ENCODE measurements at regions not wholly inside any gene's neighbourhood (a gene's known extent, or its start where the extent isn't known, plus 50 kb on each side); places are given as distances from the start of the nearest gene placed in this dataset.

DNA sequence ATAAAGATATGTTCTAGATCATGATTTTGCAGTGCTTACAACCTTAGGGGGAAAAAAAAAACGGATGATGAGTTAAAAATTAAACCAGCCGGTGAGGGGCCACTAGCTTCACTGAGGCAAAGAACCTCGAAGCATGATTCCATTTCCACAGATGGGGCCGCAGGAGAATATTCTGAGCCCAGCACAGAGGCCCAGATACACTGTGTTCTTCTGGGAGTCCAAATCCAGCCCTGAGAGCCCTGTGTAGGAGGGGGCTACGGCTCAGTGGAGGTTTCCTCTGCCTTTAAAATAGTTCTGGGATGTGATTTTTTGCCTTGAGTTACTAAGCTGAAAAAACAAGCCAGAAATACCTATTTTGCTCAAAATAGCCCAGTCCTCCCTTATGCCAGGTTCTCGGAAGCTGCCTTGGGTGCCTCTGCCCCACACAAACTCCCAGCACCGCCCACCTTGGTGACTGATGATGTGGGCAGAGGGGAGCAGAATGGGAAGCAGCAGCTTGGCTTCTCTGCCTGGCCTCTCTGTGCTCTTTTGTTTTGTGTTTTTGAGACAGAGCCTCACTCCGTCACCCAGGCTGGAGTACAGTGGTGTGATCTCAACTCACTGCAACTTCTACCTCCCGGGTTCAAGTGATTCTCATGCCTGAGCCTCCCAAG is 105.4 kb upstream of the BCL2L14 start:
- no peak overlapping the region for H3K4me3 Mint-ChIP-seq
- no peak overlapping the region for H3K27ac Mint-ChIP-seq
- H3K27me3 Mint-ChIP-seq, result peaks cover 0 to 12% of the 10 kb centered on the region in 2 donors
- DNase-seq (no peak), ATAC-seq (replicated peaks) (no peak)
- H3K9me3 Mint-ChIP-seq, result no peaks in the 10 kb centered on the region
- peaks cover 0 to 7% of the 10 kb centered on the region in 2 donors for H3K4me1 Mint-ChIP-seq (ENCODE audit: low read depth in 2 of 2)
- no peaks in the 10 kb centered on the region for H3K36me3 Mint-ChIP-seq (ENCODE audit: insufficient read depth)

DNA sequence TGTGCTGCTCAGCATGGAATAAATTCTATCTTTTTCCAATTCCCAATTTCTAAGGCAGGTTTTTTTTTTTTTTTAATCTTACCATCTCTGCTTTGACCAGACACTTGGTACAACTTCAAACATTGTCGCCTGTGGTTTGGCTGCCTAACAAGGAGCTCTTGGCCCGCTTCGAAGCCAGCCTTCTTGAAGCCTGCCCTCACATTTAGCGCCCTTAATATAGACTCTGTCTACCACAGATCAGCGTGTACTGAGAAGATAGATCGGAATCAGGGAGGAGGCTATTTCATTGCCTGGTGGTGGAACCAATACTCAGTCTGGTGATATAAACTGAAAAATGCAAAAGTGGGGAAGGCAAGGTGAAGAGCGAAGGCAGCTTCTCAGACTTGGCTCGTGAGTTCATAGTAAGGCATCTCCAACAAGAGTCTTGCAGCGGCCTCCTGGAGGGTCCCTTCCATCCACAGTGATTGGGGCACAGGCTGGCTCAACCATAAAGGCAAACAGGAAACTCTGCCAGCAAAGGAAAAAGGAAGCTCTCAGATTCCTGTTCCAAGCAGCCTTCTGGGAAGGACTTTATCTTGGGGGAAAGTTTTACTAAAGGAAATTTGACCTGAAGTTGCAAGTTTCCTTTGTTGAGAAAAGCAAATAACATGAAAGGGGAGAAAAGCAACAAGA is 103.2 kb upstream of the BCL2L14 start:
- H3K36me3 Mint-ChIP-seq (ENCODE audit: insufficient read depth), result no peaks in the 10 kb centered on the region
- peaks cover 0 to 7% of the 10 kb centered on the region in 2 donors for H3K4me1 Mint-ChIP-seq (ENCODE audit: low read depth in 2 of 2)
- H3K27me3 Mint-ChIP-seq, result peaks cover 8 to 17% of the 10 kb centered on the region in 2 donors
- H3K27ac Mint-ChIP-seq, result peak overlapping the region; percentile 21 to 29
- ATAC-seq (replicated peaks) (no peak), DNase-seq (no peak)
- H3K9me3 Mint-ChIP-seq, result no peaks in the 10 kb centered on the region
- H3K4me3 Mint-ChIP-seq, result no peak overlapping the region

DNA sequence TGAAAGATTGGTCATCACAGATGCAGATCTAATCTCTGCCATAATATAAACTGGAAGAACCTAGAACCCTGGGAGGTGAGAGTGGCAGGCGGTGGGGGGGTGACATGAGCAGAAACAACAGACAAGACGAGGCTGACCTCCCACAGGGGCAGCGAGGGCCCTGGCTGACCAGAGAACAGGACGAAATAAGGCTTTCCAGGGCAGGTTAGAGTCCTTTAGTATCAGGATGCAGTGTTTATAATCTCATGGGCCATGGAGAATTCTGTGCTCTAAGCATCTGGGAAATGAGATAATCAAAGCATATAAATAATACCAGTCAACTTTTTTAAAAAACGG is 102.7 kb upstream of the BCL2L14 start:
- Mint-ChIP-seq H3K9me3 (no peaks in the 10 kb centered on the region), H3K36me3 (ENCODE audit: insufficient read depth) (no peaks in the 10 kb centered on the region), H3K4me3 (no peak overlapping the region), H3K27me3 (peaks cover 8 to 17% of the 10 kb centered on the region in 2 donors), H3K27ac (no peak overlapping the region), H3K4me1 (ENCODE audit: low read depth in 2 of 2) (peaks cover 0 to 7% of the 10 kb centered on the region in 2 donors)
- ATAC-seq (replicated peaks) (no peak), DNase-seq (no peak)

DNA sequence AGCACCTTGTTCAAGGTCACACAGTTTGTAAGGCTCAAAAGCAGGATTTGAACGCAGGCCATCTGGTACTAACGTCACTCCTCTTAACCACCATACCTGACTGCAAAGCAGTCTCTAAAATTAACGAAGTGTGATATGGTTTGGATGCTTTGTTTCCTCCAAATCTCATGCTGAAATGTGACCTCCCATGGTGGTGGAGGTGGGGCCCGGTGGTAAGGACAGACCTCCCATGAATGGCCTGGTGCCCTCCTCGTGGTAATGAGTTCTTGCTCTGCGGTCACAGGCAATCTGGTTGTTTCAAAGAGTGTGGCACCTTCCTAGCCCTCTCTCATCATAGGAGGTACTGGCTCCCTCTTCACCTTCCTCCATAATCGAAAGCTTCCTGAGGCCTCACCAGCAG is 102.2 kb upstream of the BCL2L14 start:
- Mint-ChIP-seq H3K4me3 (no peak overlapping the region), H3K9me3 (no peaks in the 10 kb centered on the region), H3K27me3 (peaks cover 8 to 17% of the 10 kb centered on the region in 2 donors), H3K36me3 (ENCODE audit: insufficient read depth) (no peaks in the 10 kb centered on the region), H3K27ac (no peak overlapping the region), H3K4me1 (ENCODE audit: low read depth in 2 of 2) (peaks cover 0 to 7% of the 10 kb centered on the region in 2 donors)
- ATAC-seq (replicated peaks) (no peak), DNase-seq (no peak)

DNA sequence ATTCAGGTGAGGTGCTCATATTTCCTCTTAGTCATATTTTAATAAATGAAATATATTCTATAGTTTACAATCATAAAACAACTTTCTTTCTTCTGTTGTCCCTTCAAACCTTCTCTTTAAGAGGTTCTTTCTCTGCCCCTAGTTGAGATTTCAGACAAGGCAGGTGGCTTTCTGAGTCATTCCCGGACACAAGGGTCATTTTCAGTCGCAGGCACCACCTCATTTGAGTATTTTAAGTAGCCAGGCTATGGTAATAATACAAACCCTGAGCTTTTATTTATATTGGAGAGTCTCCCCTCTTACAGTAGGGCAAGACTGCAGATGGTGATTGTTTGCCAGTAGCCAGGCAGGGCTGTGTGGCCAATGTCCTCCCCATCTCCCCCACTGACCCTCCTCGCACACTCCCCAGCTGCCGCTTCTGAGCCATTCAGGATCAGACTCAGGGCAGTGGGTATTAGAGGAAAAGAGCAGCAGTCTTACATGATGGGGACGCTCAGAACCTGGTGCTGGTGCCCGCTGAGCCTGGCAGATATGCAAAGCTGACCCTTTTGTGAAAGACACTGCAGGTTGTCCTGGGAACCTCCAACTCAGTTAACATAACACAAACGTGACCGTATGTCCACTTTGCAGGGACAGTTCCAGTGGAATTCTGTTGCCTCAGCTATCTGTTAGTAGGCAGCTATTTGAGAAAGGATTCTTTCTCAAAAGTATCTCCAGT is 101.1 kb upstream of the BCL2L14 start:
- Mint-ChIP-seq H3K9me3 (no peaks in the 10 kb centered on the region), H3K27me3 (peaks cover 17% of the 10 kb centered on the region in 2 donors), H3K36me3 (ENCODE audit: insufficient read depth) (no peaks in the 10 kb centered on the region), H3K4me1 (ENCODE audit: low read depth in 2 of 2) (peaks cover 0 to 11% of the 10 kb centered on the region in 2 donors), H3K27ac (no peak overlapping the region), H3K4me3 (no peak overlapping the region)
- no peak for DNase-seq
- ATAC-seq (replicated peaks), result no peak

DNA sequence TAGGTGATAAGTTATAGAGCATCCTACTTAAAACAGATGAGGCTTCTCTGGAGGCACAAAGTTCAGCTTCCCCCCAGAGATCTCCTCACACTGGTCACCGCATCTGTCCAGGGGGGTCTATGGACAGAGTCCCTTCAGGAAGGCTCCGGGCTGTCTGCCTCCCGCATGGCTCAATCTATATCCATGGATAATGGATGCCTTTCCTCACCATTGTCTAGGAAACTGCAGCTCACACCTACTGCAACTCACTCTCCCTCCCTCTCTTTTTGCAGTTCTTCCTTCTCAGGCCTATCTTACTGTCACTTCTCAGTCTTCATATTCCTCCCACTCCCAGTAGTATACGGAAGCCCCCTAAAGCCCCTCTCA is 100.6 kb upstream of the BCL2L14 start:
- peak overlapping the region in 1 of 2 donors; percentile 13 for H3K27ac Mint-ChIP-seq
- no peaks in the 10 kb centered on the region for H3K36me3 Mint-ChIP-seq (ENCODE audit: insufficient read depth)
- H3K9me3 Mint-ChIP-seq, result no peaks in the 10 kb centered on the region

DNA sequence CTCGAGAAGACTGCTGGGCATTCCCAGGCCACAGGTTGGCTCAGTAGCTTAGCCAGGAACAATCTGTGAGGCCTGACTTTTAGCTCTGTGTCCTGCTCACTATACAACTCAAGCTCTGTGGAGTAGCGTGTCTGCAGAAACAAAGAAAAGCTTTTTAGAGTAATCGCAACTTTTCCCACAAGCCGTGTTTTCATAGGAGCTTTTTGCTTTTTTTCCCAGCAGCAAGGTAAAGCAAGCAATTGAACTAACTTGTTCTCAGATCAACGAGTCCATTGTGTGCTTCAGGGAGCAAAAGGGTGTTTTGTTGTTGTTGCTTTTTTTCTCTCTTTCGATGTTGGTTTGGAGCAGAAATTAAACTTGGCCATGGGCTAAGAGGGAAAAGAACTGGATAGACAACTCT is 97.3 kb upstream of the BCL2L14 start:
- peaks cover 5 to 9% of the 10 kb centered on the region in 2 donors for H3K4me1 Mint-ChIP-seq (ENCODE audit: low read depth in 2 of 2)
- no peak overlapping the region for H3K4me3 Mint-ChIP-seq
- ATAC-seq (replicated peaks) (no peak), DNase-seq (no peak)
- no peaks in the 10 kb centered on the region for H3K9me3 Mint-ChIP-seq
- peaks cover 10 to 17% of the 10 kb centered on the region in 2 donors for H3K27me3 Mint-ChIP-seq
- H3K27ac Mint-ChIP-seq, result no peak overlapping the region
- no peaks in the 10 kb centered on the region for H3K36me3 Mint-ChIP-seq (ENCODE audit: insufficient read depth)

More for the DNA sequence above, 100.6 kb upstream of the BCL2L14 start:
- peaks cover 17% of the 10 kb centered on the region in 2 donors for H3K27me3 Mint-ChIP-seq
- H3K4me1 Mint-ChIP-seq (ENCODE audit: low read depth in 2 of 2), result peaks cover 0 to 11% of the 10 kb centered on the region in 2 donors
- DNase-seq, result no peak
- no peak for ATAC-seq (replicated peaks)
- H3K4me3 Mint-ChIP-seq, result no peak overlapping the region

DNA sequence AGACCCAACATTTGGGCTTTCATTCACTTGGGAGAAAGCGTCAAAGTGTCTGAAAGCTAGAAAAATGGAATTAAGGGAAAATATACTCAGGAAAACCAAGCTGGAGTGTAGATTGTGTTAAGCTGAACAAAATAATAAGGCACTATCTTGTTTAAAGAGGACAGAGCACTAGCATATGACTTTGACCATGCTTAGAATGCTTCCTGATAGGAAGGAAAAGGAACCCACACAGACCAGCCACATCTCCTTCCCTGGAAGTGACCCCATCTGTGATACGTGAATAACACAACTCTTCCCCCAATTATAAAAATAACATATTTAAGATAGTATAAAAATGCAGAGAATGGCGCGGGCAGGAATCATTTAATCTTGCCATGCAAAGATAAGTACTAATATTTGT is 94.7 kb upstream of the BCL2L14 start:
- H3K36me3 Mint-ChIP-seq (ENCODE audit: insufficient read depth), result no peaks in the 10 kb centered on the region
- DNase-seq (no peak), ATAC-seq (replicated peaks) (no peak)
- H3K9me3 Mint-ChIP-seq, result no peaks in the 10 kb centered on the region
- H3K4me1 Mint-ChIP-seq (ENCODE audit: low read depth in 2 of 2), result peaks cover 15 to 18% of the 10 kb centered on the region in 2 donors
- no peak overlapping the region for H3K4me3 Mint-ChIP-seq
- H3K27me3 Mint-ChIP-seq, result peaks cover 0 to 11% of the 10 kb centered on the region in 2 donors
- no peak overlapping the region for H3K27ac Mint-ChIP-seq

DNA sequence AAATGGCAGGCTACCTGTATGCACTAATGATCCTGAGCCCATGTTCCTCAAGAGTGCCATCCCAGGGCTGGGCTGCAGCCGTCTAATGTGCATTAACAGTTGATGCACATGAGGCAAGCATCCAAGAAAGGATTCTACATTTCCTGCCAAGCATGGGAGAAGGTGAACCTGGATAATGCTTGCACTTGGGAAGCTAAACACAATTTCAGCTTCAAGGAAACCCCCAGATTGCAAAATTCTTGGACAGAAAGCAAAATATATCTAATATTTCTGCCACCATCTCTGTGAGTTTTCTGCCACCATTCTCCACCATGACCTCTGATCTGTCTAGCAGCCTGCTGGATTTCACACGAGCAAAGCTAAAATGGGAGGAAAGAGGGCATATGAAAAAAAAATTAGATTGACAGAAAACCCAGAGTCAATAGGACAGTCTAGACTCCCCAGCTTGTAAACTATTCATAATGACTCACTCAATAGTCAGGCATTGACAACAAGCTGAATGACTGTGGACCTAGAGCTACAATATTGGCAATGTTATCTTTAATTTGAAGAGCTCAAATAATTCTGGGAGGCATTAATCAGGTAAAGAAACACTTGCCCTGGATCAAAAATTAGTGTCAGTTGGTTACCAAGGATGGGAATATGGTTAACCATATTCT is 91.9 kb upstream of the BCL2L14 start:
- H3K27me3 Mint-ChIP-seq, result peaks cover 0 to 5% of the 10 kb centered on the region in 2 donors
- H3K4me1 Mint-ChIP-seq (ENCODE audit: low read depth in 2 of 2), result peaks cover 38% of the 10 kb centered on the region in 2 donors
- DNase-seq (no peak), ATAC-seq (replicated peaks) (no peak)
- H3K36me3 Mint-ChIP-seq (ENCODE audit: insufficient read depth), result no peaks in the 10 kb centered on the region
- no peak overlapping the region for H3K4me3 Mint-ChIP-seq
- peak overlapping the region; percentile 87 to 89 for H3K27ac Mint-ChIP-seq
- H3K9me3 Mint-ChIP-seq, result no peaks in the 10 kb centered on the region

DNA sequence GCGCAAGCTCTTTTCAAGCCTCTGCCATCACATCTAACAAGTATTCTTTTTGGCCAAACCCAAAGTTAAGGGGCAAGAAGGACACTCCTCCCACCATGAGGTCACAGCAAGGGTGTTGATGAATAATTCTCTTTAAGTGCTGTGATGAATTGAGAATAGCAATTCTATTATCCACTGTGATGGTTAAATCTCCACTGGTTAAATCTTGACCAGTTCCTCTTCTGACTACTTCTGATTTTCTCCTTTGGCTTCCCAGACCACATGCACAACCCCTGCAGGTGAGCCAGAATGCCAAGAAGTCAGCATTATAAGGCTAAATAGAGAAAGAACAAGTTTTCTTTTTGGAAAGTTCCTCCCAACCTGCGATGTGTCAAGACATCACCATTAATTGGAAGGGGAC is 90.6 kb upstream of the BCL2L14 start:
- no peaks in the 10 kb centered on the region for H3K27me3 Mint-ChIP-seq

DNA sequence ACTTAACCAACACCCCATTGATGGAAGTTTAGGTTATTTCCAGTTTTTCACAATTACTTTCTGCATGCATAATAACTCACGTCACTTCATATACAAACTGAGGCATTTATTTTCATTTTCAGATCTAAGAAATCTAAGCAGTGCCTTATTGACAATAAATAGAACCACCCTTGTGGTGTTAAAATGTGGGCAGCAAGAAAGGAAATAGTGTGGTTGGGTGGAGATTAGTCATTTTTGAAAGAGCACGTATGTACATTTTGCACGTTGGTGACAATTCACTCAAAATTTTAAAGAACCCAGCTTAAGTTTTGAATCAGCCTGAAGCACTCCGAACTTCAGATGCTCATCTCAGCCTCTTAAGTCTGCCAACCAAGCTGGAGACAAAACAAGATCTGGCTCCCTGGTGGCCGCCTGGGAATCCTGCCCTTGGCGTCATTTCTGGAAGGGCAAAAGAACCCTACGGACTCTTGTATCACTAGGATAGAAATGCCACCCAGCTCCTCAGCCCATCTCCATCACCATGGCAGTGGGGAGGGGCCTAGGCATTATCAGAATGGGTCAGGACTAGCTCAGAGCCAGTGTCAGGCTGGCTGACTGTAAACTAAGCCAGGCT is 89.5 kb upstream of the BCL2L14 start:
- DNase-seq, result peak; percentile 41 to 57 (median 46)
- Mint-ChIP-seq H3K4me1 (ENCODE audit: low read depth in 2 of 2) (peaks cover 34 to 41% of the 10 kb centered on the region in 2 donors), H3K9me3 (no peaks in the 10 kb centered on the region)

More for the DNA sequence above, 90.6 kb upstream of the BCL2L14 start:
- Mint-ChIP-seq H3K4me1 (ENCODE audit: low read depth in 2 of 2) (peaks cover 37 to 41% of the 10 kb centered on the region in 2 donors), H3K36me3 (ENCODE audit: insufficient read depth) (no peaks in the 10 kb centered on the region), H3K27ac (peak overlapping the region; percentile 87 to 89), H3K4me3 (peak overlapping the region; percentile 38 to 58), H3K9me3 (no peaks in the 10 kb centered on the region)
- no peak for ATAC-seq (replicated peaks)
- DNase-seq, result no peak

DNA sequence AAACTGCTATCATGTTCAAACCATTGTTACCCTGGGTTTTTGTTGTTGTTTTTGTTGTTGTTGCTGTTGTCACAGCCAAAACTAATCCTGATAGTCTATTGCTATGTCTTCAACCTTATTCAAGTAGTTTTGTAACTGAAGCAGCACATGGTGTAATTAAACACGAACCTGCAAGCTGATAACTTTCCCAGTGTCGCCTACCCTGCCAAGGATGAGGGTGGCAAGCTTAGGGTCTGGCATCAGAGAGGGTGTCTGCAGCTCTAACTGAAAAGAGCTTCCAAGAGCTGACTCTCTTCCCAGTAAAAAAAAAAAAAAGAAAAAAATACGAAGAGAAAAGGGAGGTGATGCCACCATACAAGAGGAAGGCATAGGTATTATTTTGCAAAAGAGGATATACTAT is 86.3 kb upstream of the BCL2L14 start:
- H3K4me1 Mint-ChIP-seq (ENCODE audit: low read depth in 2 of 2), result peaks cover 31 to 32% of the 10 kb centered on the region in 2 donors
- H3K27ac Mint-ChIP-seq, result no peak overlapping the region
- H3K27me3 Mint-ChIP-seq, result no peaks in the 10 kb centered on the region
- ATAC-seq (replicated peaks) (no peak), DNase-seq (no peak)
- no peak overlapping the region for H3K4me3 Mint-ChIP-seq
- no peaks in the 10 kb centered on the region for H3K9me3 Mint-ChIP-seq
- H3K36me3 Mint-ChIP-seq (ENCODE audit: insufficient read depth), result no peaks in the 10 kb centered on the region

More for the DNA sequence above, 89.5 kb upstream of the BCL2L14 start:
- ATAC-seq (replicated peaks), result peak; percentile 92
- no peaks in the 10 kb centered on the region for H3K27me3 Mint-ChIP-seq
- H3K36me3 Mint-ChIP-seq (ENCODE audit: insufficient read depth), result no peaks in the 10 kb centered on the region
- H3K27ac Mint-ChIP-seq, result peak overlapping the region; percentile 87 to 89
- H3K4me3 Mint-ChIP-seq, result peak overlapping the region; percentile 58 to 67

DNA sequence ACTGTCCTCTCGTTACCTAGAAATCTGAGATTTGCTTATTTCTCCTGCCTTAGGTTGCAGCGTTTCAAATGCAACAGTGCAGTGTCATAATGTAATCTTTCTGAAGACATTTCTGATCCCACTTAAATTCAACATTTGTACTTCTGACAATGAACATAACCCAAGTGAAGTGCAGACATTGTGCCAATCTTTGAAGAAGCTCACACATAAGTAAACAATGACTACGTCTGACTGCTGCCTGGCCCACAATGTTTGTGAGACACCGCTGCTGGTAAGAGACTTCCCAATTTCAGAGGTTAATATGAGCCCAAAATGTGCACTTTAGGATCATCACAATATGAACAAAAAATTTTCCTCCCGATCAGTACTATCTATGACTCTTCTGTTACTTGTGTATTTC is 84.6 kb upstream of the BCL2L14 start:
- no peak overlapping the region for H3K4me3 Mint-ChIP-seq

More for the DNA sequence above, 84.6 kb upstream of the BCL2L14 start:
- Mint-ChIP-seq H3K4me1 (ENCODE audit: low read depth in 2 of 2) (peaks cover 22 to 26% of the 10 kb centered on the region in 2 donors), H3K27ac (no peak overlapping the region), H3K36me3 (ENCODE audit: insufficient read depth) (no peaks in the 10 kb centered on the region), H3K9me3 (no peaks in the 10 kb centered on the region), H3K27me3 (no peaks in the 10 kb centered on the region)
- no peak for DNase-seq
- no peak for ATAC-seq (replicated peaks)

Measured in effector memory CD8-positive, alpha-beta T cell (primary cell).